ENCODE measurements at regions not wholly inside any gene's neighbourhood (a gene's known extent, or its start where the extent isn't known, plus 50 kb on each side); places are given as distances from the start of the nearest gene placed in this dataset.

DNA sequence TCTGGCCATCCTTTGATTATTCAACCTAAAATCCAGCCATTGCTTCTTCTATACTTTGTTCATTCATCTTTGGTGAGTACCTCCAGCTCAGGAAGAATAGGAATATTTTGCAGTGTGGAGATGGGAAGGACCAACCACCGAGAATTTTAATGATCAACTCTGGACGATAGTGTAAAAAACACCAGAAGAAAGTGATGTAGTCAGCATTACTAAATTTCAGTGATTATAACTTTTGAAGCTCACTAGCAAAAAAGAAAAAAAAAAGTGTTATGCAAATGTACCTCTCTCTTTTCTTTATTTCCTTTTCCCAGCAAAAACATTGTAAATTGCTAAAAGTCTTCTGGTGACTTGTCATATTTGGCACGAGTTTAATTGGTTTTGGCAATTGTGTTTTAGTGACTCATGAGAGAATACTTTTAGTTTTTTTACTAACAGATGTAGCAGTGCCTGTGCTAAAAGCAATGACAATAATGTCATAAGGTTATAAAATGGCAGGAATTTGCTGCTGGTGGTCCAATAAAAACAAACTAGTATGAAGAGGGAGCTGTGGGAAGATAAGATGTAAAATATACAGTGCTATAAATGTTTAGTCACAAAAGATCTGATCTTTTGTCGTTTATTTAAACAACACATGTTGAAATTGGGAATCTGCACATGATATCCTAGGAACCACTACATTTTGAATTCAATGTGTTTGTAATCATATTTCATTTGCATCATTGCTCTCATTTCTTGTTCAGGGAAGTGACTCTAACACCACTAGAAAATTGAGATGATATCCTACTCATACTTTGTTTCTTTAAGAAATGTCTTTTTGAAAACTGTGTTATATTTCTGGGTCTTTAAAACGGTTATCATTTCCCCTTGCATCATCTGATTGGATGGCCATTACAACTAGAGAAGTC is 81.3 kb upstream of the ERCC6L2 start:
- TF ChIP-seq, protein P1, sequence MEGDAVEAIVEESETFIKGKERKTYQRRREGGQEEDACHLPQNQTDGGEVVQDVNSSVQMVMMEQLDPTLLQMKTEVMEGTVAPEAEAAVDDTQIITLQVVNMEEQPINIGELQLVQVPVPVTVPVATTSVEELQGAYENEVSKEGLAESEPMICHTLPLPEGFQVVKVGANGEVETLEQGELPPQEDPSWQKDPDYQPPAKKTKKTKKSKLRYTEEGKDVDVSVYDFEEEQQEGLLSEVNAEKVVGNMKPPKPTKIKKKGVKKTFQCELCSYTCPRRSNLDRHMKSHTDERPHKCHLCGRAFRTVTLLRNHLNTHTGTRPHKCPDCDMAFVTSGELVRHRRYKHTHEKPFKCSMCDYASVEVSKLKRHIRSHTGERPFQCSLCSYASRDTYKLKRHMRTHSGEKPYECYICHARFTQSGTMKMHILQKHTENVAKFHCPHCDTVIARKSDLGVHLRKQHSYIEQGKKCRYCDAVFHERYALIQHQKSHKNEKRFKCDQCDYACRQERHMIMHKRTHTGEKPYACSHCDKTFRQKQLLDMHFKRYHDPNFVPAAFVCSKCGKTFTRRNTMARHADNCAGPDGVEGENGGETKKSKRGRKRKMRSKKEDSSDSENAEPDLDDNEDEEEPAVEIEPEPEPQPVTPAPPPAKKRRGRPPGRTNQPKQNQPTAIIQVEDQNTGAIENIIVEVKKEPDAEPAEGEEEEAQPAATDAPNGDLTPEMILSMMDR (conservative IDR thresholded peaks at IDR 0.05; ENCODE audit: low read depth, low read length): no peak
- TF ChIP-seq EZH2 (IDR thresholded peaks at IDR 0.05; ENCODE audit: borderline replicate concordance, low read depth, low read length, poor library complexity, severe bottlenecking): no peak

All from A673 (cell line).